ENCODE measurements at regions not wholly inside any gene's neighbourhood (a gene's known extent, or its start where the extent isn't known, plus 50 kb on each side); places are given as distances from the start of the nearest gene placed in this dataset. TPM values are rescaled to one million over a fixed set of nuclear protein-coding genes. Genes with fewer than 3 reads are reported as not detected.

- CTCF ChIA-PET = no interaction called here
- no peaks in the 10 kb centered on the region for H3K9me3 Mint-ChIP-seq (ENCODE audit: insufficient read depth)
- no peak overlapping the region for H3K9ac ChIP-seq (ENCODE audit: low read length)
- no peaks in the 10 kb centered on the region for H3K27me3 Mint-ChIP-seq
- H3K27me3 ChIP-seq (replicated peaks in 1 of 4; ENCODE audit: control extremely low read depth in 1 of 4, control insufficient read depth in 3 of 4, insufficient read depth in 4 of 4, low read length in 3 of 4) = no peaks in the 10 kb centered on the region
- DNase-seq = no peak
- no peaks in the 10 kb centered on the region for H3K36me3 ChIP-seq (replicated peaks in 1 of 2; ENCODE audit: control extremely low read depth in 1 of 2, control insufficient read depth in 1 of 2, extremely low read depth in 1 of 2, insufficient read depth in 2 of 2, low read length in 1 of 2)
- H3K4me1 ChIP-seq (ENCODE audit: control insufficient read depth in 2 of 2, insufficient read depth in 2 of 2, low read length in 2 of 2) = no peaks in the 10 kb centered on the region
- no peaks in the 10 kb centered on the region for H3K9me3 ChIP-seq (ENCODE audit: control extremely low read depth in 1 of 3, control insufficient read depth in 2 of 3, insufficient read depth in 1 of 3, low read length in 2 of 3)
- H3K4me3 ChIP-seq (ENCODE audit: control extremely low read depth in 1 of 5, extremely low read depth in 1 of 5, insufficient read depth in 1 of 5, low read depth in 2 of 5, low read length in 4 of 5) = no peak overlapping the region
- H3K27ac Mint-ChIP-seq = no peak overlapping the region
- no peak overlapping the region for H3K4me2 ChIP-seq (replicated peaks; ENCODE audit: low read depth, low read length, poor library complexity, severe bottlenecking)
- no CpG with 5 or more reads among the region's 1 CpG for WGBS (ENCODE audit: insufficient coverage)
- no peak for TF ChIP-seq CTCF (IDR thresholded peaks at IDR 0.05)
- no peak for TF ChIP-seq EZH2 (IDR thresholded peaks at IDR 0.05; ENCODE audit: borderline replicate concordance, insufficient read depth, low read depth, low read length, poor library complexity, severe bottlenecking)
- no peak overlapping the region for H3K4me3 Mint-ChIP-seq
- ATAC-seq (ENCODE audit: low read depth) = no peak
- no peak overlapping the region for H2AFZ ChIP-seq (ENCODE audit: insufficient read depth, low read depth, low read length, poor library complexity, severe bottlenecking)
- no peak overlapping the region for H3K27ac ChIP-seq (ENCODE audit: low read length in 2 of 2)
- intact Hi-C loops (cut with micrococcal nuclease) = no loop called here
- H3K79me2 ChIP-seq (ENCODE audit: control insufficient read depth, insufficient read depth, low read length) = no peaks in the 10 kb centered on the region
- H3K4me1 Mint-ChIP-seq = no peaks in the 10 kb centered on the region
- no peaks in the 10 kb centered on the region for H4K20me1 ChIP-seq (ENCODE audit: control insufficient read depth, insufficient read depth, low read length, poor library complexity, severe bottlenecking)
- POLR2A ChIA-PET = no interaction called here
Observed at GRCh38 chr18:28236487-28236886, 59.6 kb upstream of the CDH2 start.

Small RNAs in the stretch of these regions (small RNA-seq; reads per million reads assigned to genes)
- gene AC023932.1 (ENCODE audit: insufficient read length, low read depth, low replicate concordance) = not detected
- gene AC105245.1 (ENCODE audit: insufficient read length, low read depth, low replicate concordance) = not detected
- gene RNU6-408P (ENCODE audit: insufficient read length, low read depth, low replicate concordance) = not detected

All from B cell (primary cell).